Neural cell (in vitro differentiated cells): ENCODE measurements at regions not wholly inside any gene's neighbourhood (a gene's known extent, or its start where the extent isn't known, plus 50 kb on each side); places are given as distances from the start of the nearest gene placed in this dataset.

Source experiments
- CTCF ChIP-seq: fragments of 450-650 bp; IDR thresholded peaks from 2 replicates; pipeline ENCODE4 v1.5.1; 2014; ENCODE audit warnings: antibody characterized with exemption, mild to moderate bottlenecking, moderate library complexity; ENCODE audit not compliant: poor library complexity, severe bottlenecking
- EP300 ChIP-seq: fragments of 450-650 bp; conservative IDR thresholded peaks from 2 replicates; pipeline ENCODE4 v1.6.1; 2014; ENCODE audit warnings: antibody characterized with exemption, mild to moderate bottlenecking, moderate library complexity; ENCODE audit not compliant: poor library complexity, severe bottlenecking
- EZH2 ChIP-seq: fragments of 200-600, 300-800 bp; shearing (Covaris generic), sonication (generic); IDR thresholded peaks from 2 replicates; pipeline ENCODE4 v1.6.1; 2014; ENCODE audit warnings: antibody characterized with exemption, low read length, borderline replicate concordance, mild to moderate bottlenecking; ENCODE audit not compliant: insufficient read depth, poor library complexity, severe bottlenecking
- POLR2AphosphoS5 ChIP-seq: IDR thresholded peaks from 2 replicates; pipeline ENCODE4 v1.6.1; 2012
- RAD21 ChIP-seq: fragments of 450-650 bp; conservative IDR thresholded peaks from 2 replicates; pipeline ENCODE4 v1.6.1; 2014; ENCODE audit warnings: antibody characterized with exemption, mild to moderate bottlenecking, moderate library complexity
- SMC3 ChIP-seq: fragments of 450-650 bp; conservative IDR thresholded peaks from 2 replicates; pipeline ENCODE4 v1.6.1; 2014; ENCODE audit warnings: antibody characterized with exemption, mild to moderate bottlenecking, moderate library complexity; ENCODE audit not compliant: poor library complexity
- TAF1 ChIP-seq: IDR thresholded peaks from 2 replicates; pipeline ENCODE4 v1.6.1; 2012; ENCODE audit warnings: low read depth
- TF ChIP-seq, protein P1 (sequence below): IDR thresholded peaks from 2 replicates; pipeline ENCODE4 v1.6.1; 2012; ENCODE audit warnings: borderline replicate concordance

- TF ChIP-seq POLR2AphosphoS5 = no peak
- TF ChIP-seq EP300 = no peak
- no peak for TF ChIP-seq CTCF
- no peak for TF ChIP-seq TAF1
- no peak for TF ChIP-seq EZH2
- TF ChIP-seq RAD21 = no peak
- no peak for TF ChIP-seq SMC3
- TF ChIP-seq, protein P1, sequence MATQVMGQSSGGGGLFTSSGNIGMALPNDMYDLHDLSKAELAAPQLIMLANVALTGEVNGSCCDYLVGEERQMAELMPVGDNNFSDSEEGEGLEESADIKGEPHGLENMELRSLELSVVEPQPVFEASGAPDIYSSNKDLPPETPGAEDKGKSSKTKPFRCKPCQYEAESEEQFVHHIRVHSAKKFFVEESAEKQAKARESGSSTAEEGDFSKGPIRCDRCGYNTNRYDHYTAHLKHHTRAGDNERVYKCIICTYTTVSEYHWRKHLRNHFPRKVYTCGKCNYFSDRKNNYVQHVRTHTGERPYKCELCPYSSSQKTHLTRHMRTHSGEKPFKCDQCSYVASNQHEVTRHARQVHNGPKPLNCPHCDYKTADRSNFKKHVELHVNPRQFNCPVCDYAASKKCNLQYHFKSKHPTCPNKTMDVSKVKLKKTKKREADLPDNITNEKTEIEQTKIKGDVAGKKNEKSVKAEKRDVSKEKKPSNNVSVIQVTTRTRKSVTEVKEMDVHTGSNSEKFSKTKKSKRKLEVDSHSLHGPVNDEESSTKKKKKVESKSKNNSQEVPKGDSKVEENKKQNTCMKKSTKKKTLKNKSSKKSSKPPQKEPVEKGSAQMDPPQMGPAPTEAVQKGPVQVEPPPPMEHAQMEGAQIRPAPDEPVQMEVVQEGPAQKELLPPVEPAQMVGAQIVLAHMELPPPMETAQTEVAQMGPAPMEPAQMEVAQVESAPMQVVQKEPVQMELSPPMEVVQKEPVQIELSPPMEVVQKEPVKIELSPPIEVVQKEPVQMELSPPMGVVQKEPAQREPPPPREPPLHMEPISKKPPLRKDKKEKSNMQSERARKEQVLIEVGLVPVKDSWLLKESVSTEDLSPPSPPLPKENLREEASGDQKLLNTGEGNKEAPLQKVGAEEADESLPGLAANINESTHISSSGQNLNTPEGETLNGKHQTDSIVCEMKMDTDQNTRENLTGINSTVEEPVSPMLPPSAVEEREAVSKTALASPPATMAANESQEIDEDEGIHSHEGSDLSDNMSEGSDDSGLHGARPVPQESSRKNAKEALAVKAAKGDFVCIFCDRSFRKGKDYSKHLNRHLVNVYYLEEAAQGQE = no peak
These were observed 364.3 kb upstream of the ADAMTS9 start for GRCh38 chr3:65052101-65052500.
